HepG2 (cell line): ENCODE measurements at regions not wholly inside any gene's neighbourhood (a gene's known extent, or its start where the extent isn't known, plus 50 kb on each side); places are given as distances from the start of the nearest gene placed in this dataset.

ENCODE experiments used
- ATAC-seq: fragments of 200-7000 bp; cut with Tn5 transposase; 3 replicates; pipeline ENCODE4 v1.9.1; 2020; ENCODE audit warnings: mild to moderate bottlenecking, moderate library complexity
- BruUV-seq: library from RNA; stranded (reverse); fragments of 400-500 nt; replicated peaks from 2 replicates; lab custom pipeline; 2021; lab: Mats Ljungman, UMichigan
- CTCF ChIA-PET: fragments of 300-600 bp; formaldehyde crosslinking; extraction: SDS; loops from one replicate; lab custom pipeline; 2021; ENCODE audit warnings: low total read pairs, inconsistent platforms, low intra/inter-chr PET ratio; lab: Yijun Ruan, JAX
- POLR2A ChIA-PET: fragments of 350-600 bp; sonication (Branson Sonifier 250); formaldehyde crosslinking; loops from one replicate; lab custom pipeline; 2020; ENCODE audit warnings: antibody characterized with exemption, inconsistent platforms; lab: Yijun Ruan, JAX
- DNase-seq: peaks from one replicate; pipeline ENCODE4 v3.0.0-alpha.2; 2015; ENCODE audit warnings: low spot score
- FAIRE-seq: peaks from 3 replicates; lab custom pipeline; 2011; peaks lifted over from hg19 to GRCh38; lab: Jason Lieb, UNC
- H2AFZ ChIP-seq: one replicate; pipeline ENCODE4 v1.6.1; 2011; ENCODE audit warnings: low read length, inconsistent platforms
- H3K27ac ChIP-seq: fragments of 300-600 bp; 3 replicates; pipeline ENCODE4 v1.8.0; 2011; ENCODE audit warnings: mixed run types, mild to moderate bottlenecking, mixed read lengths, low read length, inconsistent platforms; ENCODE audit not compliant: insufficient read depth; ENCODE audit errors: extremely low read length
- H3K27me3 ChIP-seq, 2 experiments: fragments of 200-600 bp in 1 of 2; 2 replicates in 1 of 2; 3 replicates in 1 of 2; pipeline versions ENCODE4 v1.6.0 to v1.8.0; 2011; ENCODE audit warnings: low read length in 2 of 2, mild to moderate bottlenecking in 2 of 2, moderate library complexity in 2 of 2, inconsistent platforms in 1 of 2; ENCODE audit not compliant: insufficient read depth in 2 of 2, control insufficient read depth in 1 of 2
- H3K36me3 ChIP-seq, 2 experiments: fragments of 200-600 bp in 1 of 2; replicated peaks in 1 of 2; 2 replicates in 1 of 2; 3 replicates in 1 of 2; pipeline versions ENCODE4 v1.5.1 to v1.8.0; 2011; ENCODE audit warnings: low read length in 2 of 2, inconsistent platforms in 1 of 2; ENCODE audit not compliant: insufficient read depth in 2 of 2, control insufficient read depth in 1 of 2
- H3K4me1 ChIP-seq: 2 replicates; pipeline ENCODE4 v1.5.1; 2012; ENCODE audit warnings: low read length, inconsistent platforms; ENCODE audit not compliant: insufficient read depth
- H3K4me2 ChIP-seq: 2 replicates; pipeline ENCODE4 v1.6.0; 2011; ENCODE audit warnings: low read depth, low read length, inconsistent platforms
- H3K4me3 ChIP-seq, 3 experiments: fragments of 200-600 bp in 1 of 3; sonication (generic), shearing (Covaris generic) in 1 of 3; replicated peaks in 1 of 3; 2 replicates each; pipeline ENCODE4 v1.5.1; 2011 to 2016; ENCODE audit warnings: low read length in 3 of 3, inconsistent platforms in 2 of 3, low read depth in 2 of 3, mild to moderate bottlenecking in 2 of 3, control low read depth in 1 of 3, mixed read lengths in 1 of 3; ENCODE audit not compliant: insufficient read depth in 1 of 3
- H3K79me2 ChIP-seq: one replicate; pipeline ENCODE4 v1.6.1; 2011; ENCODE audit warnings: low read length, inconsistent platforms; ENCODE audit not compliant: insufficient read depth
- H3K9ac ChIP-seq: 2 replicates; pipeline ENCODE4 v1.6.0; 2011; ENCODE audit warnings: mild to moderate bottlenecking, low read depth, low read length, inconsistent platforms; ENCODE audit not compliant: insufficient read depth
- H3K9me3 ChIP-seq: 2 replicates; pipeline ENCODE4 v1.5.1; 2012; ENCODE audit warnings: mild to moderate bottlenecking, low read length
- H4K20me1 ChIP-seq: 2 replicates; pipeline ENCODE4 v1.6.0; 2011; ENCODE audit warnings: inconsistent platforms, mild to moderate bottlenecking, low read length, moderate library complexity; ENCODE audit not compliant: insufficient read depth
- BRCA1 ChIP-seq: sonication (generic); formaldehyde crosslinking; IDR thresholded peaks from 2 replicates; pipeline ENCODE4 v1.4.0; 2020; ENCODE audit warnings: missing genetic modification reagents
- FLYWCH1 ChIP-seq: sonication (generic); formaldehyde crosslinking; IDR thresholded peaks from 2 replicates; pipeline ENCODE4 v1.8.1; 2023; ENCODE audit warnings: mild to moderate bottlenecking, missing genetic modification reagents
- FOXM1 ChIP-seq: sonication (generic); formaldehyde crosslinking; IDR thresholded peaks from 2 replicates; pipeline ENCODE4 v1.5.0; 2020; ENCODE audit warnings: missing genetic modification reagents
- KLF15 ChIP-seq: sonication (generic); formaldehyde crosslinking; IDR thresholded peaks from 2 replicates; pipeline ENCODE4 v1.8.1; 2023; ENCODE audit warnings: borderline replicate concordance, mild to moderate bottlenecking, inconsistent platforms, missing genetic modification reagents, mixed read lengths
- RFX3 ChIP-seq: IDR thresholded peaks from 2 replicates; pipeline ENCODE4 v1.6.1; 2016; ENCODE audit warnings: missing biosample characterization, missing genetic modification reagents
- THRA ChIP-seq: sonication (generic); formaldehyde crosslinking; IDR thresholded peaks from 2 replicates; pipeline ENCODE4 v1.4.0; 2020; ENCODE audit warnings: missing genetic modification reagents, borderline replicate concordance
- ZFP36L2 ChIP-seq: sonication (generic); formaldehyde crosslinking; IDR thresholded peaks from 2 replicates; pipeline ENCODE4 v1.4.0; 2020; ENCODE audit warnings: missing genetic modification reagents
- ZFP62 ChIP-seq: sonication (generic); formaldehyde crosslinking; IDR thresholded peaks from 2 replicates; pipeline ENCODE4 v1.4.0; 2020; ENCODE audit warnings: missing genetic modification reagents
- ZNF124 ChIP-seq: sonication (generic); formaldehyde crosslinking; IDR thresholded peaks from 2 replicates; pipeline ENCODE4 v1.4.0; 2020; ENCODE audit warnings: missing genetic modification reagents
- ZNF275 ChIP-seq: sonication (generic); formaldehyde crosslinking; IDR thresholded peaks from 2 replicates; pipeline ENCODE4 v1.8.0; 2022; ENCODE audit warnings: missing genetic modification reagents, mild to moderate bottlenecking, inconsistent platforms, borderline replicate concordance
- ZNF839 ChIP-seq: sonication (generic); formaldehyde crosslinking; IDR thresholded peaks from 2 replicates; pipeline ENCODE4 v1.4.0; 2020; ENCODE audit warnings: missing genetic modification reagents, mild to moderate bottlenecking, borderline replicate concordance
- ZSCAN21 ChIP-seq: sonication (generic); formaldehyde crosslinking; IDR thresholded peaks from 2 replicates; pipeline ENCODE4 v1.8.0; 2022; ENCODE audit warnings: mild to moderate bottlenecking, missing genetic modification reagents, moderate library complexity, borderline replicate concordance
- WGBS: methylation state at CpG from one replicate; pipeline ENCODE4 v1.1.6; 2017; ENCODE audit warnings: low lambda C conversion rate; 5-methylcytosine and 5-hydroxymethylcytosine counted together
- in situ Hi-C: cut with HindIII; loops from 2 replicates; pipeline ENCODE4 v1.10.0; 2017; ENCODE audit warnings: low pct_unique_long_range_greater_than_20kb; ENCODE audit not compliant: extremely low pct_ligation_motif_present
- intact Hi-C: fragments of 100-400 bp; cut with micrococcal nuclease; formaldehyde crosslinking; loops from one replicate; pipeline ENCODE4 v1.10.0; 2022; ENCODE audit not compliant: unreplicated experiment
- TF ChIP-seq, protein P1 (sequence below): sonication (generic); formaldehyde crosslinking; IDR thresholded peaks from 2 replicates; pipeline ENCODE4 v1.5.1; 2020; ENCODE audit warnings: mild to moderate bottlenecking, missing genetic modification reagents, borderline replicate concordance
- TF ChIP-seq, protein P2 (sequence below): IDR thresholded peaks from 2 replicates; pipeline ENCODE4 v1.6.1; 2012; ENCODE audit warnings: low read depth, low read length, improper control_type of control experiment

- TF ChIP-seq, protein P1, sequence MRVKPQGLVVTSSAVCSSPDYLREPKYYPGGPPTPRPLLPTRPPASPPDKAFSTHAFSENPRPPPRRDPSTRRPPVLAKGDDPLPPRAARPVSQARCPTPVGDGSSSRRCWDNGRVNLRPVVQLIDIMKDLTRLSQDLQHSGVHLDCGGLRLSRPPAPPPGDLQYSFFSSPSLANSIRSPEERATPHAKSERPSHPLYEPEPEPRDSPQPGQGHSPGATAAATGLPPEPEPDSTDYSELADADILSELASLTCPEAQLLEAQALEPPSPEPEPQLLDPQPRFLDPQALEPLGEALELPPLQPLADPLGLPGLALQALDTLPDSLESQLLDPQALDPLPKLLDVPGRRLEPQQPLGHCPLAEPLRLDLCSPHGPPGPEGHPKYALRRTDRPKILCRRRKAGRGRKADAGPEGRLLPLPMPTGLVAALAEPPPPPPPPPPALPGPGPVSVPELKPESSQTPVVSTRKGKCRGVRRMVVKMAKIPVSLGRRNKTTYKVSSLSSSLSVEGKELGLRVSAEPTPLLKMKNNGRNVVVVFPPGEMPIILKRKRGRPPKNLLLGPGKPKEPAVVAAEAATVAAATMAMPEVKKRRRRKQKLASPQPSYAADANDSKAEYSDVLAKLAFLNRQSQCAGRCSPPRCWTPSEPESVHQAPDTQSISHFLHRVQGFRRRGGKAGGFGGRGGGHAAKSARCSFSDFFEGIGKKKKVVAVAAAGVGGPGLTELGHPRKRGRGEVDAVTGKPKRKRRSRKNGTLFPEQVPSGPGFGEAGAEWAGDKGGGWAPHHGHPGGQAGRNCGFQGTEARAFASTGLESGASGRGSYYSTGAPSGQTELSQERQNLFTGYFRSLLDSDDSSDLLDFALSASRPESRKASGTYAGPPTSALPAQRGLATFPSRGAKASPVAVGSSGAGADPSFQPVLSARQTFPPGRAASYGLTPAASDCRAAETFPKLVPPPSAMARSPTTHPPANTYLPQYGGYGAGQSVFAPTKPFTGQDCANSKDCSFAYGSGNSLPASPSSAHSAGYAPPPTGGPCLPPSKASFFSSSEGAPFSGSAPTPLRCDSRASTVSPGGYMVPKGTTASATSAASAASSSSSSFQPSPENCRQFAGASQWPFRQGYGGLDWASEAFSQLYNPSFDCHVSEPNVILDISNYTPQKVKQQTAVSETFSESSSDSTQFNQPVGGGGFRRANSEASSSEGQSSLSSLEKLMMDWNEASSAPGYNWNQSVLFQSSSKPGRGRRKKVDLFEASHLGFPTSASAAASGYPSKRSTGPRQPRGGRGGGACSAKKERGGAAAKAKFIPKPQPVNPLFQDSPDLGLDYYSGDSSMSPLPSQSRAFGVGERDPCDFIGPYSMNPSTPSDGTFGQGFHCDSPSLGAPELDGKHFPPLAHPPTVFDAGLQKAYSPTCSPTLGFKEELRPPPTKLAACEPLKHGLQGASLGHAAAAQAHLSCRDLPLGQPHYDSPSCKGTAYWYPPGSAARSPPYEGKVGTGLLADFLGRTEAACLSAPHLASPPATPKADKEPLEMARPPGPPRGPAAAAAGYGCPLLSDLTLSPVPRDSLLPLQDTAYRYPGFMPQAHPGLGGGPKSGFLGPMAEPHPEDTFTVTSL (CRISPR knock-in tag): no peak
- TF ChIP-seq ZFP62 (CRISPR knock-in tag) (no peak), ZNF839 (CRISPR knock-in tag) (no peak), ZNF275 (CRISPR knock-in tag) (no peak)
Measured at GRCh38 chr4:24703298-24703697, 92.1 kb upstream of the SOD3 start (continued).

GRCh38 chr4:24704149-24704548 is 91.2 kb upstream of the SOD3 start:
- H3K9ac ChIP-seq: no peak overlapping the region
- FAIRE-seq (no peak), ATAC-seq (no peak), DNase-seq (no peak)
- no peak overlapping the region for H3K27ac ChIP-seq
- POLR2A ChIA-PET: no interaction called here
- no peaks in the 10 kb centered on the region for H3K79me2 ChIP-seq
- no peak overlapping the region for H2AFZ ChIP-seq
- no peak overlapping the region for H3K4me2 ChIP-seq
- no peaks in the 10 kb centered on the region for H4K20me1 ChIP-seq
- intact Hi-C loops: no loop called here
- WGBS: 65% methylated on average over 5 of the region's 6 CpGs
- no peaks in the 10 kb centered on the region for H3K36me3 ChIP-seq
- H3K4me3 ChIP-seq: no peak overlapping the region
- peaks cover 0 to 2% of the 10 kb centered on the region in 2 experiments; a peak in 1 of 5 replicates for H3K27me3 ChIP-seq
- no TSS peak for BruUV-seq
- no peaks in the 10 kb centered on the region for H3K4me1 ChIP-seq
- H3K9me3 ChIP-seq: no peaks in the 10 kb centered on the region
- in situ Hi-C loops: no loop called here
- CTCF ChIA-PET: no interaction called here
- no peak for TF ChIP-seq ZNF124 (CRISPR knock-in tag)
- TF ChIP-seq ZFP36L2: no peak
- no peak for TF ChIP-seq THRA
- TF ChIP-seq FLYWCH1 (CRISPR knock-in tag): no peak
- TF ChIP-seq RFX3: no peak
- TF ChIP-seq BRCA1: no peak
- TF ChIP-seq ZSCAN21: no peak
- TF ChIP-seq KLF15 (CRISPR knock-in tag): no peak
- TF ChIP-seq FOXM1 (CRISPR knock-in tag): no peak
- TF ChIP-seq, protein P2, sequence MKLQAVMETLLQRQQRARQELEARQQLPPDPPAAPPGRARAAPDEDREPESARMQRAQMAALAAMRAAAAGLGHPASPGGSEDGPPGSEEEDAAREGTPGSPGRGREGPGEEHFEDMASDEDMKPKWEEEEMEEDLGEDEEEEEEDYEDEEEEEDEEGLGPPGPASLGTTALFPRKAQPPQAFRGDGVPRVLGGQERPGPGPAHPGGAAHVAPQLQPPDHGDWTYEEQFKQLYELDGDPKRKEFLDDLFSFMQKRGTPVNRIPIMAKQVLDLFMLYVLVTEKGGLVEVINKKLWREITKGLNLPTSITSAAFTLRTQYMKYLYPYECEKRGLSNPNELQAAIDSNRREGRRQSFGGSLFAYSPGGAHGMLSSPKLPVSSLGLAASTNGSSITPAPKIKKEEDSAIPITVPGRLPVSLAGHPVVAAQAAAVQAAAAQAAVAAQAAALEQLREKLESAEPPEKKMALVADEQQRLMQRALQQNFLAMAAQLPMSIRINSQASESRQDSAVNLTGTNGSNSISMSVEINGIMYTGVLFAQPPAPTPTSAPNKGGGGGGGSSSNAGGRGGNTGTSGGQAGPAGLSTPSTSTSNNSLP: no peak
